A673 (cell line): ENCODE measurements at regions not wholly inside any gene's neighbourhood (a gene's known extent, or its start where the extent isn't known, plus 50 kb on each side); places are given as distances from the start of the nearest gene placed in this dataset.
A peak's percentile ranks its signal among the peaks of the same experiment; 100 is the strongest.

ENCODE experiments used
- BruUV-seq: library from RNA; stranded (reverse); fragments of 400-500 nt; replicated peaks from 2 replicates; lab custom pipeline; 2021; lab: Mats Ljungman, UMichigan
- CTCF ChIA-PET: fragments of 300-600 bp; sonication (Branson Sonifier 250); formaldehyde crosslinking; loops from one replicate; lab custom pipeline; 2022; ENCODE audit warnings: antibody characterized with exemption; lab: Charles Lee
- POLR2A ChIA-PET: fragments of 300-600 bp; sonication (Branson Sonifier 250); formaldehyde crosslinking; loops from one replicate; lab custom pipeline; 2022; ENCODE audit warnings: antibody characterized with exemption; ENCODE audit not compliant: low non-redundant PET; lab: Charles Lee
- DNase-seq: peaks from one replicate; pipeline ENCODE4 v3.0.0-alpha.2; 2015; ENCODE audit warnings: low spot score
- H3K27ac ChIP-seq: fragments of 200-600 bp; sonication (generic); 2 replicates; pipeline ENCODE4 v1.5.1; 2016; ENCODE audit warnings: mixed run types, low read depth, mild to moderate bottlenecking, mixed read lengths, antibody characterized with exemption, low read length; ENCODE audit not compliant: poor library complexity, severe bottlenecking
- H3K27me3 ChIP-seq: fragments of 200-600 bp; sonication (generic); replicated peaks from 2 replicates; pipeline ENCODE4 v1.6.1; 2017; ENCODE audit warnings: mixed run types, low read depth, mild to moderate bottlenecking, mixed read lengths, antibody characterized with exemption, low read length; ENCODE audit not compliant: insufficient read depth, poor library complexity
- H3K36me3 ChIP-seq: fragments of 200-600 bp; sonication (generic); 2 replicates; pipeline ENCODE4 v1.6.1; 2016; ENCODE audit warnings: mixed run types, mild to moderate bottlenecking, mixed read lengths, antibody characterized with exemption, low read length; ENCODE audit not compliant: insufficient read depth, poor library complexity, severe bottlenecking
- H3K4me1 ChIP-seq: fragments of 200-600 bp; sonication (generic); 2 replicates; pipeline ENCODE4 v1.6.1; 2017; ENCODE audit warnings: mixed run types, mild to moderate bottlenecking, mixed read lengths, antibody characterized with exemption, low read length; ENCODE audit not compliant: insufficient read depth, poor library complexity, severe bottlenecking
- H3K4me3 ChIP-seq: fragments of 200-600 bp; sonication (generic); 2 replicates; pipeline ENCODE4 v1.5.1; 2016; ENCODE audit warnings: low read depth, mixed run types, mild to moderate bottlenecking, mixed read lengths, low read length; ENCODE audit not compliant: poor library complexity, severe bottlenecking
- H3K9me3 ChIP-seq: fragments of 200-600 bp; sonication (generic); 2 replicates; pipeline ENCODE4 v1.6.1; 2016; ENCODE audit warnings: mixed run types, low read depth, mild to moderate bottlenecking, mixed read lengths, antibody characterized with exemption, low read length; ENCODE audit not compliant: poor library complexity, severe bottlenecking
- EZH2 ChIP-seq: fragments of 200-600 bp; sonication (generic); IDR thresholded peaks from 2 replicates; pipeline ENCODE4 v1.6.1; 2017; ENCODE audit warnings: borderline replicate concordance, low read depth, mild to moderate bottlenecking, mixed read lengths, antibody characterized with exemption, low read length; ENCODE audit not compliant: poor library complexity, severe bottlenecking
- intact Hi-C: fragments of 100-400 bp; cut with micrococcal nuclease; formaldehyde crosslinking; loops from one replicate; pipeline ENCODE4 v1.10.0; 2022; ENCODE audit not compliant: unreplicated experiment
- TF ChIP-seq, protein P1 (sequence below): fragments of 300-800, 200-600 bp; sonication (generic); conservative IDR thresholded peaks from 2 replicates; pipeline ENCODE4 v1.5.1; 2017; ENCODE audit warnings: low read depth, mild to moderate bottlenecking, antibody characterized with exemption, low read length, moderate library complexity, mixed read lengths

DNA sequence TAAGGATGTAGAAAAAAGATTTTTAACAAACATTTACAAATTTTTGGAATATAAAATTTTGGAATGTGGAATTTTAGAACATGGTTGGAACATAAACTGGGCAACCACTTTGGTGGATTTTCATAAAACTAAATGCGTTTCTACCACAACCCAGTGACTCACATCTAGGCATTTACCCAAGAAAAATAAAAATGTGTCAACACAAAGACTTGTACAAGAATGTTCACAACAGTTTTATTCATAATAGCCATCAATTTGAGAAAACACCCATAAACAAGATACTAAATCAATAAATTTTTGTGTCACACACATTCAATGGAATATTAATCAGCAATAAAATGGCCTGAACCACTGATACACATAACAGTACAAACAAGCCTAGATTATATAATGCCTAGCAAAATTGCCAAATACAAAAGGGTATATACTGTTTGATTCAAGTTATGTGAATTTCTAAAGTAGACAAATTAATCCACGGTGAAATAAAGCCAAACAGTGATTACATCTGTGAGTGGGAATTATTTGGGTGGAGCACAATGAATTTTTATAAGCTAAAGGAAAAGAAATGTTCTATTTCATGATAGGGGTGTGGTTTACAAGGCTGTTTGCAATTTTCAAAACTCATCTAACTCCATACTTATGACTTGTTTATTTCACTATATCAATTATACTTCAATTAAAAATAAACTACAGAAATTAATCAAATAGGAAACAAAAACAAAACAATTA lies 415.2 kb upstream of the OR4E1 start:
- Histone ChIP-seq H3K9me3 (no peaks in the 10 kb centered on the region), H3K27me3 (no peaks in the 10 kb centered on the region), H3K4me3 (no peak overlapping the region), H3K36me3 (no peaks in the 10 kb centered on the region), H3K27ac (no peak overlapping the region), H3K4me1 (no peaks in the 10 kb centered on the region)
- TF ChIP-seq, protein P1, sequence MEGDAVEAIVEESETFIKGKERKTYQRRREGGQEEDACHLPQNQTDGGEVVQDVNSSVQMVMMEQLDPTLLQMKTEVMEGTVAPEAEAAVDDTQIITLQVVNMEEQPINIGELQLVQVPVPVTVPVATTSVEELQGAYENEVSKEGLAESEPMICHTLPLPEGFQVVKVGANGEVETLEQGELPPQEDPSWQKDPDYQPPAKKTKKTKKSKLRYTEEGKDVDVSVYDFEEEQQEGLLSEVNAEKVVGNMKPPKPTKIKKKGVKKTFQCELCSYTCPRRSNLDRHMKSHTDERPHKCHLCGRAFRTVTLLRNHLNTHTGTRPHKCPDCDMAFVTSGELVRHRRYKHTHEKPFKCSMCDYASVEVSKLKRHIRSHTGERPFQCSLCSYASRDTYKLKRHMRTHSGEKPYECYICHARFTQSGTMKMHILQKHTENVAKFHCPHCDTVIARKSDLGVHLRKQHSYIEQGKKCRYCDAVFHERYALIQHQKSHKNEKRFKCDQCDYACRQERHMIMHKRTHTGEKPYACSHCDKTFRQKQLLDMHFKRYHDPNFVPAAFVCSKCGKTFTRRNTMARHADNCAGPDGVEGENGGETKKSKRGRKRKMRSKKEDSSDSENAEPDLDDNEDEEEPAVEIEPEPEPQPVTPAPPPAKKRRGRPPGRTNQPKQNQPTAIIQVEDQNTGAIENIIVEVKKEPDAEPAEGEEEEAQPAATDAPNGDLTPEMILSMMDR: no peak
- TF ChIP-seq EZH2: no peak
- no peak for DNase-seq
- no TSS peak for BruUV-seq
- ChIA-PET CTCF (no interaction called here), POLR2A (no interaction called here)
- intact Hi-C loops: no loop called here

DNA sequence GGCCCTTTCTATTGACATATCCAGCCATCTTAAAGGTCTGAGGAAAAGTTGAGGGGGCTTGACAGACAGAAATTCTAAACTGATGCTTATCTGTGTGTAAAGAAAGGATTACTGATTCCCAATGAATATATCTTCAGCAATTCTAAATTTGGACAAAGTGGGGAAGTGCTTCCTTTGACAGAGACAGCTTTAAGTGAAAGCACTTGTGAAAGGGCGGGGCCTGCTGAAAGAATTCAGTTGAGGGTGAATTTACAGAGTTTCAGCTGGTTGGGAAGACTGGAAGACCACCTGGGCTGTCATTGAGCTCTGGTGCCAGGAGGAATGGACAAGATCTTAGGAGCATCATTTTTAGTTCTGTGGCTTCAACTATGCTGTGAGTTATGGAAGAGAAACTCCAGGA lies 412.5 kb upstream of the OR4E1 start:
- BruUV-seq: no TSS peak
- Histone ChIP-seq H3K27me3 (no peaks in the 10 kb centered on the region), H3K36me3 (no peaks in the 10 kb centered on the region), H3K4me1 (no peaks in the 10 kb centered on the region), H3K4me3 (no peak overlapping the region), H3K27ac (no peak overlapping the region), H3K9me3 (no peaks in the 10 kb centered on the region)
- CTCF ChIA-PET: no interaction called here
- intact Hi-C loops: no loop called here
- POLR2A ChIA-PET: no interaction called here
- TF ChIP-seq EZH2: no peak
- TF ChIP-seq, protein P1: no peak
- DNase-seq: no peak

DNA sequence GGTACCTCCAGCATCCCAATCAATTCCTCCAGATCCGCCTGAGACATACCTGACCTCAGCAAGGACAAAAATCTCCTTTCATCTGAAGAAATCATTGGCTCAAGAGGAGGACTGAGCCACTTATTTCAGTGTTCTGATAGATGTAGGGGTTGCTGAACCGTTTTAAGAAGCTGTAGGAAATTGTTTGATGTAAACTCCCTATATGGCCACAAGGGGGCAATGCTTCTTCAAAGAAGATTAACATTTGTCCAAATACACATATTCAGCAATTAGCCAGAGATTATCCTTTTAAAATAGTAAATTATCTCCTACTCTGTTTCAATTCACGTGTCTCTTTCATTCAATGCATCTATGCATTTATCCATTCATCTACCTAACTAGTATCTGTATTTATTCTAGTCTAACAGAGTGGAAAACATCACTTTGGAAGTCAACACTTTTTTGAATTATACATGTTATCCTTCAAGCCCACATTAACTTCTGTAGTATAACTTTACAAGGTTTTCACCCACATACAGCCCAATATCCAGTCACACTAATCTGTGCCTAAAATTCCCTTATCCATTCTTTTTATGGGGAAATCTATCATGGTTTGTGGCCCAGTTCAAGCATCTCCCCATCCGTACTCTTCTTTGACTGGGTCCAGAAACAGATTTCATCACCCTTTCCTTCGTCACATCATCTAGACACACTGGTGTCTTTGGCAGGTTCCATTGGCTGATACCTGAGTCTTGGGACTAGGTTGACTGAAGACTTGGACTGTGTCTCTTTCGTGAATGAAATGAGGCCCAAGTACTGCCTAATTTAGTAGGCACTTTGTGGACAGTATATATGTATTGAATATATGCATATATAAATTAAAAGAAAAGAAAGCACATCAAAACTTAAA lies 411.0 kb upstream of the OR4E1 start:
- no peak overlapping the region for H3K4me3 ChIP-seq
- TF ChIP-seq EZH2: no peak
- TF ChIP-seq, protein P1: peak; percentile 76
- ChIA-PET CTCF (interaction anchor here (0.6 to 1.0 kb wide), 3 partner anchors 14 to 294 kb away, joined by 3 to 8 read pairs (median 3); no protein-coding TSS in a partner anchor), POLR2A (no interaction called here)
- no peaks in the 10 kb centered on the region for H3K9me3 ChIP-seq
- BruUV-seq: no TSS peak
- no peaks in the 10 kb centered on the region for H3K27me3 ChIP-seq
- intact Hi-C loops: no loop called here
- H3K36me3 ChIP-seq: no peaks in the 10 kb centered on the region
- peak; percentile 74 for DNase-seq
- H3K4me1 ChIP-seq: no peaks in the 10 kb centered on the region
- no peak overlapping the region for H3K27ac ChIP-seq
